Spleen (tissue), 7 donors: ENCODE measurements at regions not wholly inside any gene's neighbourhood (a gene's known extent, or its start where the extent isn't known, plus 50 kb on each side); places are given as distances from the start of the nearest gene placed in this dataset.

Source experiments
- CTCF ChIP-seq, 11 experiments: fragments of 200-600 bp in 7 of 11; fragments of 450-650 bp in 4 of 11; sonication (generic) in 4 of 11; IDR thresholded peaks in 8 of 11; conservative IDR thresholded peaks in 3 of 11; 1 replicate in 7 of 11; 2 replicates in 4 of 11; pipeline versions ENCODE4 v1.4.0 to v1.8.0; 2016 to 2021; ENCODE audit warnings: antibody characterized with exemption in 11 of 11, inconsistent platforms in 4 of 11, mild to moderate bottlenecking in 1 of 11
- POLR2A ChIP-seq, 3 donors: fragments of 450-650 bp; IDR thresholded peaks; one replicate each; pipeline ENCODE4 v1.5.1; 2017; ENCODE audit warnings: antibody characterized with exemption in 3 of 3, mild to moderate bottlenecking in 1 of 3
- POLR2AphosphoS5 ChIP-seq, 3 donors: sonication (generic); formaldehyde crosslinking; IDR thresholded peaks; one replicate each; pipeline ENCODE4 v1.5.1; 2017; ENCODE audit warnings: antibody characterized with exemption in 3 of 3
- donor health status: DM: no; HTN: no; CAD: no; lungs with moderate emphysema.
- donor health status: DM: no; HTN: no; CAD: no.
- donor health status: DM: no; HTN: no; CAD: no.

DNA sequence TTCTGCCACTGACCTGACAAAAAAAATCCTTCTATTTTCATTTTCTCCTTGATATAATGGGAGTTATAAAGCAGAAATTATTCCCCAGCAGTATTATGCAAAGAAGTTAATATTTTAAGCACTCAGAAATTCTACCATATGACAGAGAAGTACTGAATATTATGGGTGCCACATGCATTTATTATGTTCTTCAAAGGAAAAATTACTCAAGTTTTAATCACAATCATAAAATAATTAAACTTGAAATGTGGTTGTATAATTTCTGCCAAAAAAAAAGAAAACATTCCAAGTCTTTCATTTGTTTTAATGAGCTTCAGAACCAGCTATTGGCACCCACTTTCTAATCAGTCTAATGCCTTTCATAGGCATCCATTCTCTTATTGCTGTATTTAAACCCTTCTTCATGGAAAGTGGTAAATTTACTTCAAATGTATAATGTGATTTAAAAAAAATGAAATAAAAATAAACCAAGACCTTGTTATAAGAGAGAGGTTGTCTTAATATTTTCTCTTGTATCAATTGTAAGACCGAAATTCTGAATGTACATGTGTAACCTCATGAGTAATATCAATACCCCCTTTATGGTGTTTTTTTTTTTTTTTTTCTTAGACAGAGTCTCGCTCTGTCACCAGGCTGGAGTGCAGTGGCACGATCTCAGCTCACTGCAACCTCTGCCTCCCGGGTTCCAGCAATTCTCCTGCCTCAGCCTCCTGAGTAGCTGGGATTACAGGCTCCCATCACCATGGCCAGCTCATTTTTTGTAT lies 302.3 kb downstream of the IRS1 start:
- TF ChIP-seq POLR2A (IDR thresholded peaks at IDR 0.05) = no peak
- no peak for TF ChIP-seq CTCF (IDR thresholded peaks at IDR 0.05 in 8 of 11, conservative IDR thresholded peaks at IDR 0.05 in 3 of 11)
- TF ChIP-seq POLR2AphosphoS5 (IDR thresholded peaks at IDR 0.05) = no peak
